H9 (cell line): ENCODE measurements at regions not wholly inside any gene's neighbourhood (a gene's known extent, or its start where the extent isn't known, plus 50 kb on each side); places are given as distances from the start of the nearest gene placed in this dataset.

Experiments
- DNase-seq: peaks from one replicate; pipeline ENCODE4 v3.0.0-alpha.2; 2017
- H2AFZ ChIP-seq: one replicate; pipeline ENCODE4 v1.6.1; 2013; ENCODE audit warnings: mild to moderate bottlenecking, low read length, control low read depth, moderate library complexity
- H2AK5ac ChIP-seq: 2 replicates; pipeline ENCODE4 v1.6.1; 2013; ENCODE audit warnings: low read length, control low read depth, mixed read lengths; ENCODE audit not compliant: insufficient read length
- H2BK120ac ChIP-seq: one replicate; pipeline ENCODE4 v1.6.1; 2013; ENCODE audit warnings: low read depth, mild to moderate bottlenecking, low read length, control low read depth, inconsistent platforms; ENCODE audit not compliant: poor library complexity, severe bottlenecking
- H2BK12ac ChIP-seq: 2 replicates; pipeline ENCODE4 v1.6.1; 2013; ENCODE audit warnings: low read length, control low read depth, mixed read lengths, low read depth; ENCODE audit not compliant: insufficient read length
- H2BK15ac ChIP-seq: 2 replicates; pipeline ENCODE4 v1.6.1; 2013; ENCODE audit warnings: low read depth, low read length, control low read depth
- H2BK20ac ChIP-seq: one replicate; pipeline ENCODE4 v1.6.1; 2013; ENCODE audit warnings: low read depth, mild to moderate bottlenecking, low read length, control low read depth, inconsistent platforms; ENCODE audit not compliant: poor library complexity, severe bottlenecking
- H2BK5ac ChIP-seq: 2 replicates; pipeline ENCODE4 v1.6.1; 2013; ENCODE audit warnings: low read length, control low read depth, mixed read lengths; ENCODE audit not compliant: insufficient read length
- H3K14ac ChIP-seq: 2 replicates; pipeline ENCODE4 v1.6.1; 2013; ENCODE audit warnings: low read length, control low read depth; ENCODE audit not compliant: insufficient read depth
- H3K18ac ChIP-seq: 2 replicates; pipeline ENCODE4 v1.6.1; 2013; ENCODE audit warnings: low read depth, mild to moderate bottlenecking, mixed read lengths, low read length, control low read depth; ENCODE audit not compliant: insufficient read length
- H3K23ac ChIP-seq: 2 replicates; pipeline ENCODE4 v1.6.1; 2013; ENCODE audit warnings: low read length, control low read depth, mixed read lengths, low read depth; ENCODE audit not compliant: insufficient read length
- H3K23me2 ChIP-seq: 2 replicates; pipeline ENCODE4 v1.6.1; 2013; ENCODE audit warnings: low read depth, mild to moderate bottlenecking, mixed read lengths, low read length, control low read depth; ENCODE audit not compliant: insufficient read length, poor library complexity, severe bottlenecking
- H3K27ac ChIP-seq: 2 replicates; pipeline ENCODE4 v1.5.1; 2013; ENCODE audit warnings: low read length, control low read depth, mixed read lengths, low read depth; ENCODE audit not compliant: insufficient read length
- H3K27me3 ChIP-seq: 2 replicates; pipeline ENCODE4 v1.6.1; 2013; ENCODE audit warnings: low read length, control low read depth, inconsistent platforms; ENCODE audit not compliant: insufficient read depth
- H3K4ac ChIP-seq: 2 replicates; pipeline ENCODE4 v1.6.1; 2013; ENCODE audit warnings: low read depth, mild to moderate bottlenecking, control low read depth, inconsistent platforms, low read length, moderate library complexity
- H3K4me1 ChIP-seq: 2 replicates; pipeline ENCODE4 v1.6.1; 2013; ENCODE audit warnings: low read length, control low read depth, inconsistent platforms; ENCODE audit not compliant: insufficient read depth
- H3K4me2 ChIP-seq: 2 replicates; pipeline ENCODE4 v1.6.1; 2013; ENCODE audit warnings: low read length, control low read depth, mixed read lengths; ENCODE audit not compliant: insufficient read length, insufficient read depth
- H3K56ac ChIP-seq: 2 replicates; pipeline ENCODE4 v1.6.1; 2013; ENCODE audit warnings: low read depth, mild to moderate bottlenecking, mixed read lengths, low read length, control low read depth; ENCODE audit not compliant: insufficient read length
- H3K79me1 ChIP-seq: 2 replicates; pipeline ENCODE4 v1.6.1; 2013; ENCODE audit warnings: low read depth, mild to moderate bottlenecking, moderate library complexity, low read length, control low read depth, inconsistent platforms; ENCODE audit not compliant: insufficient read depth, poor library complexity, severe bottlenecking
- H3K79me2 ChIP-seq: 2 replicates; pipeline ENCODE4 v1.6.1; 2013; ENCODE audit warnings: low read length, control low read depth, inconsistent platforms; ENCODE audit not compliant: insufficient read depth
- H3K9ac ChIP-seq: 2 replicates; pipeline ENCODE4 v1.6.1; 2013; ENCODE audit warnings: low read length, control low read depth, mixed read lengths; ENCODE audit not compliant: insufficient read length; ENCODE audit errors: extremely low read depth
- H3K9me3 ChIP-seq: one replicate; pipeline ENCODE4 v1.6.1; 2013; ENCODE audit warnings: low read depth, low read length, inconsistent platforms; ENCODE audit not compliant: control insufficient read depth
- H3T11ph ChIP-seq: one replicate; pipeline ENCODE4 v1.6.1; 2013; ENCODE audit warnings: mild to moderate bottlenecking, low read length, control low read depth, inconsistent platforms
- H4K20me1 ChIP-seq: one replicate; pipeline ENCODE4 v1.6.1; 2013; ENCODE audit not compliant: control insufficient read depth, insufficient read length, insufficient read depth
- H4K5ac ChIP-seq: 2 replicates; pipeline ENCODE4 v1.6.1; 2013; ENCODE audit warnings: low read depth, mild to moderate bottlenecking, mixed read lengths, low read length, control low read depth; ENCODE audit not compliant: insufficient read length
- H4K8ac ChIP-seq: replicated peaks from 2 replicates; pipeline ENCODE4 v1.6.1; 2013; ENCODE audit warnings: low read length, control low read depth, mixed read lengths, low read depth; ENCODE audit not compliant: insufficient read length
- H4K91ac ChIP-seq: 2 replicates; pipeline ENCODE4 v1.6.1; 2013; ENCODE audit warnings: low read depth, mild to moderate bottlenecking, moderate library complexity, mixed read lengths, low read length, control low read depth; ENCODE audit not compliant: insufficient read length
- H3K27ac Mint-ChIP-seq, 3 experiments: 2 replicates in 2 of 3; 3 replicates in 1 of 3; pipeline ENCODE4 v1.8.0; 2020 to 2021; ENCODE audit warnings: mixed read lengths in 3 of 3, mild to moderate bottlenecking in 1 of 3, moderate library complexity in 1 of 3
- H3K27me3 Mint-ChIP-seq: 2 replicates; pipeline ENCODE4 v1.8.0; 2021; ENCODE audit warnings: low read depth, mild to moderate bottlenecking, moderate library complexity, mixed read lengths
- H3K36me3 Mint-ChIP-seq, 3 experiments: 2 replicates in 2 of 3; 3 replicates in 1 of 3; pipeline ENCODE4 v1.8.0; 2020 to 2021; ENCODE audit warnings: low read depth in 3 of 3, mixed read lengths in 3 of 3; ENCODE audit not compliant: insufficient read depth in 1 of 3
- H3K4me1 Mint-ChIP-seq, 2 experiments: 2 replicates each; pipeline ENCODE4 v1.8.0; 2020; ENCODE audit warnings: mixed read lengths in 2 of 2
- H3K4me3 Mint-ChIP-seq, 2 experiments: 2 replicates in 1 of 2; 3 replicates in 1 of 2; pipeline ENCODE4 v1.8.0; 2020 to 2021; ENCODE audit warnings: mild to moderate bottlenecking in 2 of 2, mixed read lengths in 2 of 2, moderate library complexity in 1 of 2
- H3K9me3 Mint-ChIP-seq, 2 experiments: 2 replicates in 1 of 2; 3 replicates in 1 of 2; pipeline ENCODE4 v1.8.0; 2020; ENCODE audit warnings: mild to moderate bottlenecking in 2 of 2, mixed read lengths in 2 of 2, moderate library complexity in 1 of 2
- CTCF ChIP-seq: fragments of 200-600 bp; sonication (generic); conservative IDR thresholded peaks from 3 replicates; pipeline ENCODE4 v1.8.0; 2021; ENCODE audit warnings: antibody characterized with exemption, mild to moderate bottlenecking
- WGBS: extraction: QIAGEN DNeasy Blood & Tissue Kit; methylation state at CpG from one replicate; pipeline ENCODE4 v1.1.7; 2013; ENCODE audit warnings: missing lambda C conversion rate, low lambda C conversion rate, mixed read lengths; ENCODE audit not compliant: insufficient read length; ENCODE audit errors: extremely low coverage; 5-methylcytosine and 5-hydroxymethylcytosine counted together

GRCh38 chr10:113477451-113477850 is 75.4 kb upstream of the HABP2 start:
- Histone ChIP-seq H3K4ac (no peak overlapping the region), H2AK5ac (no peak overlapping the region), H3K9me3 (peaks cover 21% of the 10 kb centered on the region), H3K27ac (no peak overlapping the region), H4K20me1 (no peaks in the 10 kb centered on the region), H2BK120ac (no peak overlapping the region), H4K8ac (no peak overlapping the region), H4K5ac (no peak overlapping the region), H2BK12ac (no peak overlapping the region), H3K14ac (no peak overlapping the region), H3T11ph (no peak overlapping the region), H3K18ac (no peak overlapping the region), H2AFZ (no peak overlapping the region), H3K4me2 (no peak overlapping the region), H3K56ac (no peak overlapping the region), H3K23me2 (no peaks in the 10 kb centered on the region), H2BK20ac (no peak overlapping the region), H2BK5ac (no peak overlapping the region), H3K4me1 (no peaks in the 10 kb centered on the region), H3K27me3 (no peaks in the 10 kb centered on the region), H2BK15ac (no peak overlapping the region), H3K9ac (no peak overlapping the region), H3K79me1 (no peaks in the 10 kb centered on the region), H4K91ac (no peak overlapping the region), H3K79me2 (no peaks in the 10 kb centered on the region), H3K23ac (no peak overlapping the region)
- Mint-ChIP-seq H3K27ac (no peak overlapping the region), H3K9me3 (peaks cover 26 to 32% of the 10 kb centered on the region in 2 experiments), H3K36me3 (peaks cover 5 to 20% (median 14%) of the 10 kb centered on the region in 3 experiments; a peak in 6 of 7 replicates), H3K4me3 (no peak overlapping the region), H3K4me1 (peaks cover 0 to 9% of the 10 kb centered on the region in 2 experiments; a peak in 2 of 4 replicates), H3K27me3 (peaks cover 31% of the 10 kb centered on the region)
- WGBS: no CpG with 5 or more reads among the region's 3 CpGs
- TF ChIP-seq CTCF: no peak
- DNase-seq: no peak
